RCC 7860 (cell line): ENCODE measurements at regions not wholly inside any gene's neighbourhood (a gene's known extent, or its start where the extent isn't known, plus 50 kb on each side); places are given as distances from the start of the nearest gene placed in this dataset.

Experiments
- DNase-seq: peaks from one replicate; pipeline ENCODE4 v3.0.0-alpha.2; 2015; ENCODE audit warnings: low spot score
- FAIRE-seq: peaks from 2 replicates; lab custom pipeline; 2012; peaks lifted over from hg19 to GRCh38; lab: Jason Lieb, UNC

- DNase-seq, result no peak
- no peak for FAIRE-seq
Observed at GRCh38 chr1:168391851-168392681, 111.4 kb downstream of the TBX19 start.

- FAIRE-seq, result no peak
Observed at GRCh38 chr1:168390271-168390670, 109.6 kb downstream of the TBX19 start.

GRCh38 chr1:168387781-168388760 lies 107.4 kb downstream of the TBX19 start:
- FAIRE-seq (no peak), DNase-seq (no peak)

More at GRCh38 chr1:168390271-168390670, 109.6 kb downstream of the TBX19 start:
- DNase-seq, result no peak

GRCh38 chr1:168386949-168387586 lies 106.4 kb downstream of the TBX19 start:
- DNase-seq (no peak), FAIRE-seq (no peak)

- DNase-seq, result no peak
- FAIRE-seq, result no peak
Observed at GRCh38 chr1:168386492-168386891, 105.8 kb downstream of the TBX19 start.

- FAIRE-seq (no peak), DNase-seq (no peak)
Observed at GRCh38 chr1:168381850-168382249, 101.2 kb downstream of the TBX19 start.

- no peak for DNase-seq
- no peak for FAIRE-seq
Observed at GRCh38 chr1:168380945-168381344, 100.3 kb downstream of the TBX19 start.

DNA sequence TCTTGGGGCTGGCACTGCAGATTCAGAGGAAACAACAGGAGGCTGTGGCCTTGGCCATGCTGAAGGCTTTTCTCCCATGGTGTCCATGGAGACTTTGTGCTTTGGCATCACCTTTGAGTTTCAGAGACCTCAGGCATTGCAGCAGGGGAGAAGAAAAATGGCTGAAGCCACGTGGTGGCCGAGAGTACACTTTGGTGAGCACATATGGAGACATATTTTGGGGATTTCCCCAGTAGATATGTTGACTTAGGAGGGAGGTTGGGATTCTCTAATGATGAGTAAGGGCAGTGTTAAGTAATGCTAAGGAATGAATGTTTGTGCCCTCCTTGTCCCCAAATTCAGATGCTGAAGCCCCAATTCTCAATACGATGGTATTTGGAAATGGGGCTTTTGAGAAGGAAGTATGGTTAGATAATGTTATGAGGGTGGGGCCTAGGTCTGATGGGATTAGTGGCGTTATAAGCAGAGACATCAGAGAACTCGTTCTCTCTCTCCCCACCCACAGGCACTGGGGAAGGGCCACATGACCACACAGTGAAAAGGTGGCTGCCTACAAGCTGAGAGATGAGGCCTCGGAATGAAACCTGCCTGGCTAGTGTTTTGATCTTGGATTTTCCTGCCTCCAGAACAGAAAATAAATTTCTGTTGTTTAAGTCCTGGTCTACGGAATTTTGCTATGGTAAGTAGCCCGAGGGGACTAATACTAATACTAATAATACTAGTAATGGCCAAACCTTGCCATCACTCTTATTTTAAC lies 98.6 kb downstream of the TBX19 start:
- DNase-seq (peak; percentile 51), FAIRE-seq (no peak)

DNA sequence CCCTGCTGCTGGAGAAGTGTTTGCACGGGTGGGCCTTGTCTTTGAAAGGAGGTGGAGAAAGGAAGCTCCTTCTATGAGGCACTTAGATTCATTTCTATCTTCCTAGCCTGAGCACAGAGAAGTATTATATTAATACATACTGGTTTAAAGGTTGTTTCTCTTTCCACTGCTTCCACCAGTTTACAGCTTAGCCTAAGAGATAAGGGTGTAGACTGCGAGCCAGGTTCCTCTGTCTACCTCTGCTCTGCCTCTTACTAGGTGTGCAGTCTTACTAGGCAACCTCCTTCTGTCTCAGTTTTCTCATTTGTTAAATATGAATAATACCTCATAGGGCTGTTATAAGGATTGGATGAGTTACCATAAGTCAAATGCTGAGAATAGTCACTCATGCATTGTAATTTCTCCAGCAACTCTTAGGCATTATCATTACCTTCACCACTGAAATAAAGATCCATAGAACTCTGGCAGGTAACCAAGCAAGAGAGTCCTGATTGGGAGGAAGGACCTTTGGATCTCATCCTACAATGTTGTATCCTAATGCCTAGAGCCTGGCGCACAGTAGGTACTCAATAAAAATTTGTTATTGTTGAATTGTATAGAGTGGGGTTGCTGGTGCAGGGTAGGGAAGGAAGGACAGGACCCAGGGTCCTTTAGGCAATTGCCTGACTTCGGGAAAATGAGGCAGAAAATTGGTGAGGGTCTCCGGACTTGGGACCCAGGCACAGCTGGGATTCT lies 95.1 kb downstream of the TBX19 start:
- DNase-seq, result no peak
- no peak for FAIRE-seq

DNA sequence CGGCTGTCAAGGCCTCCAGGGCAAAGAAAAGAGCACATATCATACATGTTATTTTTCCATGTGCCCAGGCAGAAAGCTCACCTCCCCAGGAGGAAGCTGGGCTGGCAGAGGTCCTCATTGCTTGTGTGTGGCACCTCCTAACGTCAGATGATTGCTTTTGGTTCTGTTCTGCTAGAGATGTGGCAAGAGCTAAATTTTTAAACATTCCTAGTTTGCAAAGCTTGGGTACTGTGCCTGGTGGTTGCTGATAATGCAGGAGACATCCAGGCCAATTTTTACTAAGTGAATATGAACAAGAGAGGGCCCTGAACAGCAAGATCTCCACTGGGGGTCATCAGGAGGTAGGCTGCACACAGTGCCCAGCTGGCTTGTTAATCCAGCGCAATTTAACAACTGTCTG lies 93.9 kb downstream of the TBX19 start:
- DNase-seq (no peak), FAIRE-seq (no peak)

DNA sequence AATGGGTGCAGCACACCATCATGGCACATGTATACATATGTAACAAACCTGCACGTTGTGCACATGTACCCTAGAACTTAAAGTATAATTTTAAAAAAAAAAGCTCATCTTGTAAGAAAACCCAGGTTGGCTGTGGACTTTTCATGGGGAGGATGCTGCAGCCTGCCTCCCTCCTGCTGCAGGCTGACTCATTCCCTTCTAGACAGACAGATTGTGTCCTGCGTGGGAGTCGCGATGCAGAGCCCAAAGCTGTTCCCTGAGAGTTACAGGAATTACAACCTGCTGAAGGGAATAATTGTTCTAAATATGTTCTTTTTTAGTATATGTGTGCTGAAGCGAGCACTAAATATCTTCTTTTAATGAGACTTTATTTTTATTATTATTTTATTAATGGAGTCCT lies 93.2 kb downstream of the TBX19 start:
- FAIRE-seq (no peak), DNase-seq (peak; percentile 13)

DNA sequence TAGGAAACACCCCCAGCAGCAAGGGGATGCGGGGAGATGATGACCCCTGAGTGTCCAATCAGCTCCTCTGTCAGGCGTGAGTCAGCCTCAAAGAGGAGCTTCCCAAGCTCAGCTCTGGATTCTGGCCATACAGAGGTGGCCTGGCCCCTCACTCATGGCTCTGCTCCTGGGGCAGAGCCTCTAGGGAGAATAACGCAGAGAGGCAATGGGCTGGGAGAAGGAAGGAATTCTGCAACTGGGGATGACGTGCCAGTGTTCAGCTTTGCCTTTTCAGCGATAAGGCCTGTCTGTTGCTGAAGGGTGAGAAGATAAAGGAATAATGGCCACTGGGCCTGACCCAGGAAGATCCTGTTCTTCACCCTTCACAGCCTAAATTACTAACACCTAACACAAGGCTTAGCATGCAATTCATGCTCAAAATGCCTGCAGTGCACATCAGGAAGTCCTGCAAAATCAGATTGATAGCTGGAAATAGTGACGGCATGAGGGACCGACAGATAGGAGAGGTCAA lies 92.2 kb downstream of the TBX19 start:
- FAIRE-seq (no peak), DNase-seq (no peak)

GRCh38 chr1:168372307-168372706 lies 91.6 kb downstream of the TBX19 start:
- FAIRE-seq (no peak), DNase-seq (no peak)

- FAIRE-seq, result no peak
- no peak for DNase-seq
Observed at GRCh38 chr1:168371477-168371876, 90.8 kb downstream of the TBX19 start.

- no peak for DNase-seq
- no peak for FAIRE-seq
Observed at GRCh38 chr1:168370586-168370985, 89.9 kb downstream of the TBX19 start.

DNA sequence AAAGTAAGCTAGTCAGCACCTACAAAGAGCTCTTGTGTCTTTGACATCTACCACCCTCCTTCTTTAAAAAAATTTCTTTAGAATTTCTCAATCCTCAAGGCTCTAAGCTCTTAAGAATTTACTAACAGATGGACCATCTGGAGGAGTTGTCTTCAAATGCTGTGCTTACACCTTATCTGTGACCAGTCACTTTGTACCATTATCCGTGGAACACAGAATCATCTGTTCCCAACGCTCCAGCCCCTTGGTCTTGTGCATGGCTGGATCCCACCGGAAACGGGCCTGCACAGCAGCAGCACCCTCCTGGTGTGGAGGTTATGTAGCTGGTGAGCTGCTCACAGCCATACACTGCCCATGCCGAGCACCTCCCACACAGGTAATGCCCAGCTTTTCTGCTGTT lies 89.0 kb downstream of the TBX19 start:
- FAIRE-seq (no peak), DNase-seq (no peak)

DNA sequence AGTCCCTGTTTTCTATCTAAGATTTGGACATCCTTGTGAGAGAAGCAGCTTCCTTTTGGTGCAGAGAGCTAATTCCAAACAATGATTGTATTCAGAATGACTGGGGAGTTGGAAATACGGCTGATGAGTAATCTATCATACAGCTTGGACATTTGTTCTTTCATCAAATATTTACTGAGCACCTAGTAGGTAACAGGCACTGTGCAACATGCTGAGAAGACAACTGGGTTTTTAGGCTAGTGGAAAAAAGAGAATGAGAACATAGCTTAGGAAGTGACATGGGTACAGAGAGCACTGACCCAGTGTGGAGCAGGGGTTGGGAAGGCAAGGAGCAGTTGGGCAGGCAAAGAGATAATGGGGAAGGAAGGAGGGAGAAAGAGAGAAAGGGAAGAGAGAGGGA lies 87.5 kb downstream of the TBX19 start:
- FAIRE-seq, result no peak
- no peak for DNase-seq

- FAIRE-seq, result no peak
Observed at GRCh38 chr1:168365719-168366479, 85.2 kb downstream of the TBX19 start.

More at GRCh38 chr1:168365719-168366479, 85.2 kb downstream of the TBX19 start:
- no peak for DNase-seq
